Heart left ventricle (tissue), 13 donors: ENCODE measurements at regions not wholly inside any gene's neighbourhood (a gene's known extent, or its start where the extent isn't known, plus 50 kb on each side); places are given as distances from the start of the nearest gene placed in this dataset.

Source experiments
- POLR2A ChIP-seq, 2 donors: fragments of 450-650 bp; IDR thresholded peaks; one replicate each; pipeline ENCODE4 v1.6.1; 2017; ENCODE audit warnings: antibody characterized with exemption in 2 of 2, mild to moderate bottlenecking in 2 of 2, moderate library complexity in 2 of 2
- TF ChIP-seq, protein P1 (sequence below), 12 donors: fragments of 200-600 bp; sonication (generic) in 4 of 12; IDR thresholded peaks; one replicate each; pipeline versions ENCODE4 v1.5.0 to v1.8.0; 2018 to 2022; ENCODE audit warnings: antibody characterized with exemption in 12 of 12, mild to moderate bottlenecking in 5 of 12
- donor health status: ischemic (EF 13 %, LVEDD 7.1; RV severe dilation, severe dysfunction).
- donor health status: DM: no; HTN: yes; CAD: no.
- donor health status: DM: no; HTN: no; CAD: no.
- donor health status: ischemic (EF 25% LVEDD 6.9; RV normal size, moderate dysfunction).
- donor health status: ischemic (EF 25% LVEDD 5.7; RV mildly dilated, moderate dysfunction).
- donor health status: ischemic (EF 35%, LVEDD 5.7; RV mildly dilated, moderate dysfunction).
- donor health status: nonischemic (EF 11% LVEDD 7.7; RV severe dilation, severe dysfunction).
- donor health status: DM: yes; HTN: yes; CAD: no.
- donor health status: PGD.
- donor health status: ischemic (EF 29% LVEDD 5.4; RV normal size, mild dysfunction).
- donor health status: nonischemic (EF 23%, LVEDD 6.1; RV moderate dilation, normal function).

DNA sequence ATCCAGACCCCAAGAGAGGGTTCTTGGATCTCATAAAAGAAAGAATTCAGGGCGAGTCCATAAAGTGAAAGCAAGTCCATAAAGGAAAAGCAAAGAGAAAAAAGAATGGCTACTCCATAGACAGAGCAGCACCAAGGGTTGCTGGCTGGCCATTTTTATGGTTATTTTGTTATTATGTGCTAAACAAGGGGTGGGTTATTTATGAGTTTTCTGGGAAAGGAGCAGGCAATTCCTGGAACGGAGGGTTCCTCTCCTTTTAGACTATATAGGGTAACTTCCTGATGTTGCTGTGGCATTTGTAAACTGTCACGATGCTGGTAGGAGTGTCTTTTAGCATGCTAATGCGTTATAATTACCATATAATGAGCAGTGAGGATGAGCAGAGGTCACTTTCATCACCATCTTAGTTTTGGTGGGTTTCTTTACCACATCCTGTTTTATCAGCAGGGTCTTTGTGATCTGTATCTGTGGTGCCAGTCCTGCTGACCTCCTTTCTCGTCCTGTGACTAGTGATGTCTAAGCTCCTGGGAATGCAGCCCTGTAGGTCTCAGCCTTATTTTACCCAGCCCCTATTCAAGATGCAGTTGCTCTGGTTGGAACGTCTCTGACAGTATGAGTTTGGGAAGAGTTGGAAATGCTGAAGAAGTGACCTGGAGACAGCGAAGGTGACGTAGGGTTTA, 100.5 kb downstream of the ZNF664 start:
- TF ChIP-seq, protein P1, sequence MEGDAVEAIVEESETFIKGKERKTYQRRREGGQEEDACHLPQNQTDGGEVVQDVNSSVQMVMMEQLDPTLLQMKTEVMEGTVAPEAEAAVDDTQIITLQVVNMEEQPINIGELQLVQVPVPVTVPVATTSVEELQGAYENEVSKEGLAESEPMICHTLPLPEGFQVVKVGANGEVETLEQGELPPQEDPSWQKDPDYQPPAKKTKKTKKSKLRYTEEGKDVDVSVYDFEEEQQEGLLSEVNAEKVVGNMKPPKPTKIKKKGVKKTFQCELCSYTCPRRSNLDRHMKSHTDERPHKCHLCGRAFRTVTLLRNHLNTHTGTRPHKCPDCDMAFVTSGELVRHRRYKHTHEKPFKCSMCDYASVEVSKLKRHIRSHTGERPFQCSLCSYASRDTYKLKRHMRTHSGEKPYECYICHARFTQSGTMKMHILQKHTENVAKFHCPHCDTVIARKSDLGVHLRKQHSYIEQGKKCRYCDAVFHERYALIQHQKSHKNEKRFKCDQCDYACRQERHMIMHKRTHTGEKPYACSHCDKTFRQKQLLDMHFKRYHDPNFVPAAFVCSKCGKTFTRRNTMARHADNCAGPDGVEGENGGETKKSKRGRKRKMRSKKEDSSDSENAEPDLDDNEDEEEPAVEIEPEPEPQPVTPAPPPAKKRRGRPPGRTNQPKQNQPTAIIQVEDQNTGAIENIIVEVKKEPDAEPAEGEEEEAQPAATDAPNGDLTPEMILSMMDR (IDR thresholded peaks at IDR 0.05): no peak
- TF ChIP-seq POLR2A (IDR thresholded peaks at IDR 0.05): no peak
